Activated CD8-positive, alpha-beta memory T cell treated with anti-CD3 and anti-CD28 coated beads, Interleukin-2, amount 10 ng/mL, durations not matched to agents 7 days and 5 days (primary cell): ENCODE measurements at regions not wholly inside any gene's neighbourhood (a gene's known extent, or its start where the extent isn't known, plus 50 kb on each side); places are given as distances from the start of the nearest gene placed in this dataset.

Source experiments
- ATAC-seq: fragments of 150-1000 bp; cut with Tn5 transposase; one replicate; pipeline ENCODE4 v1.10.0; 2021; ENCODE audit warnings: moderate library complexity
- CTCF ChIA-PET: fragments of 350-600 bp; sonication (Branson Sonifier 250); formaldehyde crosslinking; loops from one replicate; lab custom pipeline; 2021; ENCODE audit warnings: antibody characterized with exemption; lab: Charles Lee
- DNase-seq: peaks from one replicate; pipeline ENCODE4 v3.0.0-alpha.2; 2020
- H3K27ac Mint-ChIP-seq: one replicate; pipeline ENCODE4 v1.8.0; 2021; ENCODE audit warnings: mild to moderate bottlenecking, mixed read lengths
- H3K27me3 Mint-ChIP-seq: one replicate; pipeline ENCODE4 v1.8.0; 2021; ENCODE audit warnings: mixed read lengths
- H3K36me3 Mint-ChIP-seq: one replicate; pipeline ENCODE4 v1.8.0; 2021; ENCODE audit warnings: mild to moderate bottlenecking, mixed read lengths
- H3K4me1 Mint-ChIP-seq: one replicate; pipeline ENCODE4 v1.8.0; 2021; ENCODE audit warnings: mixed read lengths
- H3K4me3 Mint-ChIP-seq: one replicate; pipeline ENCODE4 v1.8.0; 2021; ENCODE audit warnings: mild to moderate bottlenecking, moderate library complexity, mixed read lengths
- H3K9me3 Mint-ChIP-seq: one replicate; pipeline ENCODE4 v1.8.0; 2022; ENCODE audit warnings: low read depth, mixed read lengths

- no peak for ATAC-seq
- no peaks in the 10 kb centered on the region for H3K4me1 Mint-ChIP-seq
Measured at GRCh38 chr7:16021851-16022250, 335.4 kb upstream of the MEOX2 start.

DNA sequence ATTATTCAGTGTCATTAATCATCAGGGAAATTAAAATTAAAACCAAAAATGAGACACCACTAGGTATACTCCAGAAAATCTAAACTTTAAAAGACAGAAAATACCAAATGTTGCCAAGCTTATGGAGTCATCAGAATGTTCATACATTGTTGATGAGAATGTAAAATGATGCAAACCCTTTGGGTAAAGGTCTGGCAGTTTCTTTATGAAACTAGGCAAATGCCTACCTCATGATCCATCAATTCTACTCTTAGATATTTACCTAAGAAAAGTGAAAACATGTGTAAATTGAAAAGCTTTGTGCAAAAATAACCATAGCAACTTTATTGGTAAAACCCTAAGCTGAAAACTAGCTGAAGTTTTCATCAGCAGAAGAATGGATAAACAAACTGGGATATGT, 329.5 kb upstream of the MEOX2 start:
- no peak overlapping the region for H3K27ac Mint-ChIP-seq
- DNase-seq (no peak), ATAC-seq (no peak)
- CTCF ChIA-PET = no interaction called here
- H3K27me3 Mint-ChIP-seq = no peaks in the 10 kb centered on the region
- no peaks in the 10 kb centered on the region for H3K9me3 Mint-ChIP-seq
- H3K4me3 Mint-ChIP-seq = no peak overlapping the region
- no peaks in the 10 kb centered on the region for H3K4me1 Mint-ChIP-seq
- H3K36me3 Mint-ChIP-seq = no peaks in the 10 kb centered on the region

More at GRCh38 chr7:16021851-16022250, 335.4 kb upstream of the MEOX2 start:
- Mint-ChIP-seq H3K9me3 (no peaks in the 10 kb centered on the region), H3K36me3 (no peaks in the 10 kb centered on the region), H3K27ac (no peak overlapping the region), H3K4me3 (no peak overlapping the region), H3K27me3 (no peaks in the 10 kb centered on the region)
- CTCF ChIA-PET = no interaction called here
- no peak for DNase-seq

DNA sequence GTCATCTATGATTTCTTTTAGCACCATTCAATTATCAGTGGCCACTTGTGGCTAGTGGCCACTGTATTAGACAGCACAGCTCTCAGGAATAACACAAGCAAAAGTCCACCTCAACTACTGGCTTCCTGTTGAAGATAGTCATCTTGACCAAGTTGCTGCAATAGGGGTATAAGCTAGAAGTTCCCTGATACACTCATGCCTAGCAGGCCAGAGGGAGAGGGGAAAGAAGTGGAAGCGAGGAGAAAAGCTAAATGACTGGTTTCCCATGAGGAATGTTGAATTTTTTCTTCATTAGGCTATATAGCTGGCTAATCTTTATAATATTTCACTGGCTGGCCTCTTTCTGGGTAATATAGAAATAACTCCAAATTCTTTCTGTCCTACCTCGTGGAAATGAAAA, 327.5 kb upstream of the MEOX2 start:
- no peaks in the 10 kb centered on the region for H3K36me3 Mint-ChIP-seq
- H3K27me3 Mint-ChIP-seq = no peaks in the 10 kb centered on the region
- no peak overlapping the region for H3K4me3 Mint-ChIP-seq
- H3K27ac Mint-ChIP-seq = no peak overlapping the region
- DNase-seq (no peak), ATAC-seq (no peak)
- H3K4me1 Mint-ChIP-seq = no peaks in the 10 kb centered on the region
- CTCF ChIA-PET = no interaction called here
- H3K9me3 Mint-ChIP-seq = no peaks in the 10 kb centered on the region

DNA sequence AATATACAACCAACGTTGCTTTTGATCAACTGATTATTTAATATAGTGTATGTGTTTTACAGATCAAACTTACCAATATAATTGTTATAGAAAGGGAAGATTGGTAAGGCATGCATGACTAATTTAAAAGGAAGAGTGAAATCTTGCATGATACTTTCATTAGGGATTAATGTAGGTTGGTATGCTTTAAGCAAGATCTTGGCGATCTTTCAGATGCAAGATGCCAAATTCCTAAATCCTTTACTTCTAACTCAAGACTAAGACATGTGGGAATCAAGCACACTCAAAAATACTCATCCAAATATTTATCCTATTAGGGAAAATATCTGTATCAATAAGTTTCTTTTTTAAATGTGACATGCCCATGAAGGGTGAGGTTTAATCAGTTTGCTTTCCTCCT, 321.4 kb upstream of the MEOX2 start:
- no peak for DNase-seq
- Mint-ChIP-seq H3K36me3 (no peaks in the 10 kb centered on the region), H3K4me3 (no peak overlapping the region), H3K9me3 (no peaks in the 10 kb centered on the region), H3K4me1 (no peaks in the 10 kb centered on the region), H3K27ac (no peak overlapping the region), H3K27me3 (no peaks in the 10 kb centered on the region)
- no peak for ATAC-seq
- CTCF ChIA-PET = no interaction called here

GRCh38 chr7:16004702-16005101, 318.2 kb upstream of the MEOX2 start:
- Mint-ChIP-seq H3K36me3 (no peaks in the 10 kb centered on the region), H3K27me3 (no peaks in the 10 kb centered on the region), H3K27ac (no peak overlapping the region), H3K4me3 (no peak overlapping the region), H3K9me3 (no peaks in the 10 kb centered on the region), H3K4me1 (no peaks in the 10 kb centered on the region)
- DNase-seq (no peak), ATAC-seq (no peak)
- CTCF ChIA-PET = no interaction called here

DNA sequence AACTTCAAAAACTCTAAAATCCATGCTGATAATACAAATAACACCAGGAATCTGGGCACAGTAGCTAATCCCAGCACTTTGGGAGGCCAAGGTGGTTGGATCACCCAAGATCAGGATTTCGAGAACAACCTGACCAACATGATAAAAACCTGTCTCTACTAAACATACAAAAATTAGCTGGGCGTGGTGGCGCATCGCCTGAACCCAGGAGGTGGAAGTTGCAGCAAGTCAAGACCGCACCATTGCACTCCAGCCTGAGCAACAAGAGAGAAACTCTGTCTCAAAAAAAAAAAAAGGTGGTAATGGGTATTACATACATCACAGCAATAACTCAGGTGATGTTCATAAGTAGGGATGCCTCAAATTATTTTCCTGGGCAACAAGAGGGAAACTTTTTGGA, 315.0 kb upstream of the MEOX2 start:
- H3K36me3 Mint-ChIP-seq = no peaks in the 10 kb centered on the region
- H3K4me3 Mint-ChIP-seq = no peak overlapping the region
- H3K4me1 Mint-ChIP-seq = no peaks in the 10 kb centered on the region
- no peak for DNase-seq
- no peaks in the 10 kb centered on the region for H3K9me3 Mint-ChIP-seq
- no peaks in the 10 kb centered on the region for H3K27me3 Mint-ChIP-seq
- CTCF ChIA-PET = no interaction called here
- H3K27ac Mint-ChIP-seq = no peak overlapping the region
- no peak for ATAC-seq

DNA sequence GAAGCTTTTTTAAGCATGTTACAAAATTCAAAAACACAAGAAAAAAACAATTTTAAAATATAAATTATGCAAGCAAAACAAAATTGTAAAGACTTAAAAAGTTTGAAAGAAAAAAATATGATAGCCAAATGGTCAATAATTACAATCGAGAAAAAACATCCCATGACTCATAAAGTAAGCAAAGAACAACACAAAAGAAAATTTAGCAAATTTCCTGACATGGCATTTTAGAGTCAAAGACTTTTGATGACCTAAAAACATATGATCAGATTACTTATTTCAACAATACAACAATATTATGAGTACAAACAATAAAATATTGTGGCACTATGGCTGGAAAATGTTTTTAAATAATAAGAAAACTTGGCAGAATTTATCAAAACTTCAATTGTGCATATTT, 312.1 kb upstream of the MEOX2 start:
- Mint-ChIP-seq H3K4me1 (no peaks in the 10 kb centered on the region), H3K27ac (no peak overlapping the region), H3K9me3 (no peaks in the 10 kb centered on the region), H3K27me3 (no peaks in the 10 kb centered on the region), H3K4me3 (no peak overlapping the region), H3K36me3 (no peaks in the 10 kb centered on the region)
- ATAC-seq = no peak
- no peak for DNase-seq
- CTCF ChIA-PET = no interaction called here

DNA sequence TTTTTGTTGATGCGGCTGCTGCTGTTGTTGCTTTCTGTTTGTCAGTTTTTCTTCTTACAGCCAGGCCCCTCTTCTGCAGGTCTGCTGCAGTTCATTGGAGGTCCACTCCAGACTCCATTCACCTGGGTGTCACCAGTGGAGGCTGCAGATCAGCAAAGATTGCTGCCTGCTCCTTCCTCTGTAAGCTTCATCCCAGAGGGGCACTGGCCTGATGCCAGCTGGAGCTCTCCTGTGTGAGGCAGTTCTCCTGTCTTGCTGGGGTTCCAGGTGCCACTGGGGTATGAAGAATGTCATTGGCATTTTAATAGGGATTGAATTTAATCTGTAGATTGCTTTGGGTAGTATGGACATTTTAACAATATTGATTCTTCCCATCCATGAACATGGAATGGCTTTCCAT, 308.5 kb upstream of the MEOX2 start:
- no peak overlapping the region for H3K4me3 Mint-ChIP-seq
- DNase-seq (no peak), ATAC-seq (no peak)
- no peaks in the 10 kb centered on the region for H3K4me1 Mint-ChIP-seq
- CTCF ChIA-PET = no interaction called here
- no peaks in the 10 kb centered on the region for H3K27me3 Mint-ChIP-seq
- no peak overlapping the region for H3K27ac Mint-ChIP-seq
- H3K36me3 Mint-ChIP-seq = no peaks in the 10 kb centered on the region
- H3K9me3 Mint-ChIP-seq = peaks cover 2% of the 10 kb centered on the region

DNA sequence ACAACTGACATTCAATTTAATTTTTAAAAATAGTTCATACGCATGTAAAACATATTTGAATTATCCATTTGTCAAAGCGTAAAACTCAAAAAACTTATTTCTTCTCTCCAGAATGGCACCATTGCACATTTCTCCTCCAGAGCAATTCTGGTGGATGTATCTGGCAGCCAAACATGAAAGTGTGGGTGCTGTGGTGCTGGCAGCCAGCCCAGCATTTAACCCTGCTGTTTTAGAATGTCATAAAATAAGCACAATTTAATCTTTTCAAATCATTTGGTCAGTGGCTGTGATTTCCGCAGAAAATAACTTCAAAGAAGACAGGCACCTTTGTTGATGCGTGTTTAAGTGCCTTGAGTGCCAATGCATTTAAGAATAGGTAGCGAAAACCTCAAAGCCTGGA, 302.7 kb upstream of the MEOX2 start:
- DNase-seq (no peak), ATAC-seq (no peak)
- no peaks in the 10 kb centered on the region for H3K4me1 Mint-ChIP-seq
- H3K27me3 Mint-ChIP-seq = no peaks in the 10 kb centered on the region
- H3K9me3 Mint-ChIP-seq = peaks cover 2% of the 10 kb centered on the region
- CTCF ChIA-PET = no interaction called here
- no peak overlapping the region for H3K27ac Mint-ChIP-seq
- no peak overlapping the region for H3K4me3 Mint-ChIP-seq
- no peaks in the 10 kb centered on the region for H3K36me3 Mint-ChIP-seq

DNA sequence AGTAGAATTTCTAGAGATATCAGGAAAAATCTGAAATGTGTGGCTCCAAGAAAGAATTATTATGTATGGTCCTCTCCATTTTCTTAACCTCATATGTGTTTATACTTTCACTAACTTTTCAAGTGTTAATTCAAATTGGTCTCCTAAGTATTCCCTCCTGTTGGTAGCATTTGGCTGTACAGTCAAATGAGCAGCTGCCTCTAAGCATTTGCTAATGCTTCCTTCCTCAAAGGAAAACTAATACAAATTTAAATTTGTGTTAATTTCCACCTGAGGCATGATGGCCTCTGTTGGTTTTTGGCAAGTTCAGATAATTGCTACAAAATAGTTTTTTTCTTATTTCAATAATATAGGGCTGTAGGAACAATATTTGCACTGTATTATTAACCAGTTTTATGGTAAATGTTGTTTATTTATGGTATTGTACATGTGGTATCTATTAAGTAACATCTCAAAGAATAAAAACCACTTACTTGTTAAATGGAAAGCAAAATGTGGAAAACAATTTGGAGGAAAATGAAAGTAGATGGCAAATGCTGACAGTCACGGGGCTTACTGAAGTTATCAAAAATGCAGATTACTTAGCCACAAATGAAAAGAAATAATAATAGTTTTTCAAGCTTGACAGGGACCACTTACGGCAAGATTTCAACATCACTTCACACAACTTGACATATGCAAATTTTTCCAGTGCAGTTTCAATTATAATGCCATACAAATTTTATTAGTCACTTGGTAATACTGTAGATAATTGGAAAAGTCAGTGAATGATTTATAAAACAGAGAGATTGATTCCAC, 299.3 kb upstream of the MEOX2 start:
- Mint-ChIP-seq H3K4me1 (no peaks in the 10 kb centered on the region), H3K4me3 (no peak overlapping the region), H3K27ac (no peak overlapping the region), H3K27me3 (no peaks in the 10 kb centered on the region), H3K36me3 (no peaks in the 10 kb centered on the region), H3K9me3 (no peaks in the 10 kb centered on the region)
- CTCF ChIA-PET = interaction anchor here (0.6 kb wide), 1 partner anchor 11 kb away, joined by 3 read pairs; no protein-coding TSS in a partner anchor
- DNase-seq (no peak), ATAC-seq (no peak)

- DNase-seq (no peak), ATAC-seq (no peak)
- Mint-ChIP-seq H3K36me3 (no peaks in the 10 kb centered on the region), H3K4me1 (peaks cover 7% of the 10 kb centered on the region), H3K27ac (no peak overlapping the region), H3K27me3 (no peaks in the 10 kb centered on the region), H3K4me3 (no peak overlapping the region), H3K9me3 (peaks cover 2% of the 10 kb centered on the region)
- CTCF ChIA-PET = no interaction called here
Measured at GRCh38 chr7:15977663-15978062, 291.2 kb upstream of the MEOX2 start.

GRCh38 chr7:15972862-15973275, 286.4 kb upstream of the MEOX2 start:
- Mint-ChIP-seq H3K27me3 (no peaks in the 10 kb centered on the region), H3K4me1 (peaks cover 7% of the 10 kb centered on the region), H3K27ac (no peak overlapping the region), H3K36me3 (no peaks in the 10 kb centered on the region), H3K9me3 (peaks cover 2% of the 10 kb centered on the region), H3K4me3 (no peak overlapping the region)
- no peak for DNase-seq
- no peak for ATAC-seq
- CTCF ChIA-PET = no interaction called here

DNA sequence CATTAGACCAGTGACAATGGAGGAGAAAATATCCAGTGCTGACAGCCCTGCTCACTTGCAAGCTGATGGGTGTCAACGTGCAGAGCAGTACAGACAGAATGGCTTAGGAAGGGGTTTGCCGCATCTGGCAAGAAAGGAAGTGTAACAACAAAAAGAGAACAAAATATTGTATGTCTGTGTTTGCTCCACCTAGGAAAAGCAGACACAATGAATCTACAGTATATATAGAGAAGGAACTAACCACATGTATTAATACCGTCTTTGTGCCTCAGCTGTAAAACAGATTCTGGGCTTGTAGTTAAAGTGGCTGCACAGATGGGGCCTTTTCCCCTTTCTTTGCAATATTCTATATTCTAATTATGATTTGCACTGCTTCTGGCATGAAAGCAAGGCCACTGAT, 281.1 kb upstream of the MEOX2 start:
- DNase-seq (no peak), ATAC-seq (no peak)
- Mint-ChIP-seq H3K4me3 (no peak overlapping the region), H3K4me1 (no peaks in the 10 kb centered on the region), H3K9me3 (no peaks in the 10 kb centered on the region), H3K27me3 (no peaks in the 10 kb centered on the region), H3K36me3 (no peaks in the 10 kb centered on the region), H3K27ac (no peak overlapping the region)
- CTCF ChIA-PET = no interaction called here

- CTCF ChIA-PET = no interaction called here
- Mint-ChIP-seq H3K4me1 (no peaks in the 10 kb centered on the region), H3K36me3 (no peaks in the 10 kb centered on the region), H3K9me3 (no peaks in the 10 kb centered on the region), H3K4me3 (no peak overlapping the region), H3K27ac (no peak overlapping the region), H3K27me3 (no peaks in the 10 kb centered on the region)
- DNase-seq (no peak), ATAC-seq (no peak)
Measured at GRCh38 chr7:15967121-15967520, 280.6 kb upstream of the MEOX2 start.
